Panc1 (cell line): ENCODE measurements at regions not wholly inside any gene's neighbourhood (a gene's known extent, or its start where the extent isn't known, plus 50 kb on each side); places are given as distances from the start of the nearest gene placed in this dataset.

ENCODE experiments used
- CTCF ChIP-seq: fragments of 450-650 bp; IDR thresholded peaks from 2 replicates; pipeline ENCODE4 v1.5.1; 2017; ENCODE audit warnings: mild to moderate bottlenecking
- POLR2AphosphoS5 ChIP-seq: IDR thresholded peaks from 2 replicates; pipeline ENCODE4 v1.6.1; 2012; ENCODE audit warnings: mild to moderate bottlenecking, low read depth, low read length, moderate library complexity

GRCh38 chr7:26593896-26594295, 270.5 kb downstream of the SKAP2 start:
- TF ChIP-seq CTCF (no peak), POLR2AphosphoS5 (no peak)
